GM12891 (cell line): ENCODE measurements at regions not wholly inside any gene's neighbourhood (a gene's known extent, or its start where the extent isn't known, plus 50 kb on each side); places are given as distances from the start of the nearest gene placed in this dataset.
"Not testable (repeated sequence)": the region's sequence is repeated elsewhere in the genome, so short reads cannot be mapped to it uniquely, and the experiment has no call there.

ENCODE experiments used
- DNase-seq: peaks from one replicate; pipeline ENCODE4 v3.0.0; 2011; ENCODE audit warnings: low spot score; ENCODE audit not compliant: insufficient read length
- FAIRE-seq: peaks from 2 replicates; lab custom pipeline; 2011; peaks lifted over from hg19 to GRCh38; lab: Jason Lieb, UNC
- PAX5 ChIP-seq: IDR thresholded peaks from 2 replicates; pipeline ENCODE4 v1.6.1; 2011; ENCODE audit warnings: low read length, moderate library complexity, mild to moderate bottlenecking; ENCODE audit not compliant: insufficient read depth, severe bottlenecking
- SPI1 ChIP-seq: IDR thresholded peaks from 2 replicates; pipeline ENCODE4 v1.6.1; 2011; ENCODE audit warnings: low read depth, low read length, control low read depth

GRCh38 chr16:16552819-16553340 is 173.9 kb downstream of the NPIPA7 start:
- not testable (repeated sequence) for FAIRE-seq, DNase-seq

GRCh38 chr16:16559179-16559740 is 180.3 kb downstream of the NPIPA7 start:
- not testable (repeated sequence) for FAIRE-seq, DNase-seq

GRCh38 chr16:16561532-16561931 is 182.6 kb downstream of the NPIPA7 start:
- DNase-seq, FAIRE-seq: not testable (repeated sequence)

GRCh38 chr16:16563962-16564361 is 185.0 kb downstream of the NPIPA7 start:
- not testable (repeated sequence) for FAIRE-seq, DNase-seq

- not testable (repeated sequence) for DNase-seq, FAIRE-seq
Measured at GRCh38 chr16:16565326-16565725, 186.4 kb downstream of the NPIPA7 start.

GRCh38 chr16:16570055-16570454 is 191.1 kb downstream of the NPIPA7 start:
- DNase-seq, FAIRE-seq: not testable (repeated sequence)

- not testable (repeated sequence) for FAIRE-seq, DNase-seq
Measured at GRCh38 chr16:16570874-16571273, 191.9 kb downstream of the NPIPA7 start.

- DNase-seq, FAIRE-seq: not testable (repeated sequence)
Measured at GRCh38 chr16:16572130-16572774, 193.3 kb downstream of the NPIPA7 start.

- not testable (repeated sequence) for DNase-seq, FAIRE-seq
Measured at GRCh38 chr16:16577062-16577461, 198.1 kb downstream of the NPIPA7 start.

GRCh38 chr16:16578701-16579100 is 199.8 kb downstream of the NPIPA7 start:
- DNase-seq (no peak), FAIRE-seq (no peak)
- TF ChIP-seq SPI1 (no peak), PAX5 (no peak)

- not testable (repeated sequence) for FAIRE-seq, DNase-seq
Measured at GRCh38 chr16:16582916-16583315, 204.0 kb downstream of the NPIPA7 start.

GRCh38 chr16:16586073-16586651 is 207.2 kb downstream of the NPIPA7 start:
- FAIRE-seq, DNase-seq: not testable (repeated sequence)

- not testable (repeated sequence) for DNase-seq, FAIRE-seq
Measured at GRCh38 chr16:16586969-16587368, 208.0 kb downstream of the NPIPA7 start.

GRCh38 chr16:16588436-16588835 is 209.5 kb downstream of the NPIPA7 start:
- not testable (repeated sequence) for FAIRE-seq, DNase-seq

GRCh38 chr16:16590654-16591318 is 211.8 kb downstream of the NPIPA7 start:
- peak; percentile 72 for FAIRE-seq
- DNase-seq = not testable (repeated sequence)

- not testable (repeated sequence) for DNase-seq
- peak; percentile 84 for FAIRE-seq
Measured at GRCh38 chr16:16593156-16593863, 214.4 kb downstream of the NPIPA7 start.

GRCh38 chr16:16595029-16595718 is 216.2 kb downstream of the NPIPA7 start:
- FAIRE-seq = peak; percentile 54
- not testable (repeated sequence) for DNase-seq

- DNase-seq, FAIRE-seq: not testable (repeated sequence)
Measured at GRCh38 chr16:16601239-16601638, 222.3 kb downstream of the NPIPA7 start.
